ENCODE measurements at regions not wholly inside any gene's neighbourhood (a gene's known extent, or its start where the extent isn't known, plus 50 kb on each side); places are given as distances from the start of the nearest gene placed in this dataset.

DNA sequence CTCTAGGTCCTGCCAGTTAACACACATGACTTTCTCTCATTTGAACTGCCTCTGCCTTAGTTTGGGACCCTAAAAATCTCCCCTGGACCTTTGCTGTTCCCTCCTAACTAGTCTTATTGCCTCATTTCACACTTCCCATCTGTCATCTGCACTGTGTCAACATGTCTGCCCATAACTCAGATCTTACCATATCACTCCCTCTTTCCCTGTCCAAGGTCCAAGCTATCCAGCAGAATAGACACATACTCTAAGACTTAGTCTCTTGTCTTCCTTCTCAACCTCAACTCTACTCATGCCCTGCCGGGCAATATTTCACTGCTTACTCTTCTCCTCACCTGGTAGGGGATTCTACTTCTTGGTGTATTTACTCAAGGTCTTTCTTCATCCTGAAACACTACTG is 79.5 kb upstream of the DAB1 start:
- TF ChIP-seq POLR2A (IDR thresholded peaks at IDR 0.05; ENCODE audit: low read depth, low read length) = no peak
- TF ChIP-seq POLR2AphosphoS5 (IDR thresholded peaks at IDR 0.05; ENCODE audit: low read depth, low read length) = no peak
